ENCODE measurements at regions not wholly inside any gene's neighbourhood (a gene's known extent, or its start where the extent isn't known, plus 50 kb on each side); places are given as distances from the start of the nearest gene placed in this dataset.

DNA sequence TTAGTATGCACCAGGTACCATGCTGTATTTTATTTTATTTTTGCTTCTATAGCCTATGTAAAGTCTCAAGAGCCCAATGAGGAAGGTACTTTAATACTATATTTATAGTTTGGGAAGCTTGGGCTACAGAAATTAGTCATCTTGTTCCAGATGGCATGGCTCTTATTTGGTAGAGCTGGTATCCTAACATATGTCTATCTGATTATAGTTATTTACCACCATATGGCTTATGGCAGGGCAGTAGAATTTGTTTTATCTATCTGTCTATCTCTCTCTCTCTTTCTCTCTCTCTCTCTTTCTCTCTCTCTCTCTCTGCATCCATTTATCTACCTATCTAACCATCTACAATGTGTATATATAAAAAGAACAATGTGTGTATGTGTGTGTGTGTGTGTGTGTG lies 1293.7 kb upstream of the SLC39A10 start:
- POLR2A ChIA-PET (ENCODE audit: unreplicated experiment): no interaction called here
- Histone ChIP-seq H3K9me3 (ENCODE audit: insufficient read depth, low read depth) (no peaks in the 10 kb centered on the region), H3K27ac (no peak overlapping the region), H3K79me2 (ENCODE audit: low read depth) (no peaks in the 10 kb centered on the region), H2AFZ (no peak overlapping the region), H3K4me1 (replicated peaks; ENCODE audit: insufficient read depth) (no peaks in the 10 kb centered on the region), H4K20me1 (ENCODE audit: insufficient read depth) (no peaks in the 10 kb centered on the region), H3K4me2 (no peak overlapping the region), H3K4me3 (no peak overlapping the region), H3F3A (ENCODE audit: insufficient read depth, low read depth) (no peaks in the 10 kb centered on the region), H3K27me3 (ENCODE audit: insufficient read depth, low read depth) (no peaks in the 10 kb centered on the region), H3K36me3 (ENCODE audit: low read depth) (no peaks in the 10 kb centered on the region), H3K9me2 (ENCODE audit: insufficient read depth) (no peaks in the 10 kb centered on the region)
- BruUV-seq (replicated peaks): no TSS peak
- intact Hi-C loops (cut with micrococcal nuclease; ENCODE audit: unreplicated experiment): no loop called here
- TF ChIP-seq CTCF (conservative IDR thresholded peaks at IDR 0.05) (no peak), EZH2 (IDR thresholded peaks at IDR 0.05; ENCODE audit: low read depth) (no peak)
- no peak for DNase-seq
- CTCF ChIA-PET: no interaction called here

- CTCF ChIA-PET: no interaction called here
- Histone ChIP-seq H2AFZ (no peak overlapping the region), H3K9me3 (ENCODE audit: insufficient read depth, low read depth) (no peaks in the 10 kb centered on the region), H3K27me3 (ENCODE audit: insufficient read depth, low read depth) (no peaks in the 10 kb centered on the region), H3K4me1 (replicated peaks; ENCODE audit: insufficient read depth) (no peaks in the 10 kb centered on the region), H3F3A (ENCODE audit: insufficient read depth, low read depth) (no peaks in the 10 kb centered on the region), H3K27ac (no peak overlapping the region), H3K36me3 (ENCODE audit: low read depth) (no peaks in the 10 kb centered on the region), H3K79me2 (ENCODE audit: low read depth) (no peaks in the 10 kb centered on the region), H3K4me3 (no peak overlapping the region), H4K20me1 (ENCODE audit: insufficient read depth) (no peaks in the 10 kb centered on the region), H3K4me2 (no peak overlapping the region), H3K9me2 (ENCODE audit: insufficient read depth) (no peaks in the 10 kb centered on the region)
- intact Hi-C loops (cut with micrococcal nuclease; ENCODE audit: unreplicated experiment): no loop called here
- no peak for DNase-seq
- BruUV-seq (replicated peaks): no TSS peak
- POLR2A ChIA-PET (ENCODE audit: unreplicated experiment): no interaction called here
- no peak for TF ChIP-seq CTCF (conservative IDR thresholded peaks at IDR 0.05)
- no peak for TF ChIP-seq EZH2 (IDR thresholded peaks at IDR 0.05; ENCODE audit: low read depth)
These were observed 1304.5 kb upstream of the SLC39A10 start for GRCh38 chr2:194352505-194352904.

GRCh38 chr2:194346193-194346592 lies 1310.8 kb upstream of the SLC39A10 start:
- H3F3A ChIP-seq (ENCODE audit: insufficient read depth, low read depth): no peaks in the 10 kb centered on the region
- no peaks in the 10 kb centered on the region for H3K79me2 ChIP-seq (ENCODE audit: low read depth)
- no peak for DNase-seq
- H3K4me1 ChIP-seq (replicated peaks; ENCODE audit: insufficient read depth): no peaks in the 10 kb centered on the region
- BruUV-seq (replicated peaks): no TSS peak
- no peaks in the 10 kb centered on the region for H4K20me1 ChIP-seq (ENCODE audit: insufficient read depth)
- no peaks in the 10 kb centered on the region for H3K36me3 ChIP-seq (ENCODE audit: low read depth)
- CTCF ChIA-PET: no interaction called here
- H3K27ac ChIP-seq: no peak overlapping the region
- intact Hi-C loops (cut with micrococcal nuclease; ENCODE audit: unreplicated experiment): no loop called here
- POLR2A ChIA-PET (ENCODE audit: unreplicated experiment): no interaction called here
- H3K27me3 ChIP-seq (ENCODE audit: insufficient read depth, low read depth): no peaks in the 10 kb centered on the region
- H3K9me3 ChIP-seq (ENCODE audit: insufficient read depth, low read depth): no peaks in the 10 kb centered on the region
- no peak overlapping the region for H2AFZ ChIP-seq
- no peak overlapping the region for H3K4me2 ChIP-seq
- H3K4me3 ChIP-seq: no peak overlapping the region
- no peaks in the 10 kb centered on the region for H3K9me2 ChIP-seq (ENCODE audit: insufficient read depth)
- TF ChIP-seq CTCF (conservative IDR thresholded peaks at IDR 0.05): no peak
- no peak for TF ChIP-seq EZH2 (IDR thresholded peaks at IDR 0.05; ENCODE audit: low read depth)

Measured in PC-9 (cell line).